H7 (cell line): ENCODE measurements at regions not wholly inside any gene's neighbourhood (a gene's known extent, or its start where the extent isn't known, plus 50 kb on each side); places are given as distances from the start of the nearest gene placed in this dataset.

Experiments
- DNase-seq: peaks from one replicate; pipeline ENCODE4 v3.0.0; 2012
- H3K27me3 ChIP-seq: 2 replicates; pipeline ENCODE4 v1.6.0; 2011; ENCODE audit warnings: mild to moderate bottlenecking, low read length; ENCODE audit not compliant: control insufficient read depth, insufficient read depth
- H3K36me3 ChIP-seq: replicated peaks from 2 replicates; pipeline ENCODE4 v1.5.1; 2011; ENCODE audit warnings: low read length; ENCODE audit not compliant: control insufficient read depth, insufficient read depth
- H3K4me3 ChIP-seq: 2 replicates; pipeline ENCODE4 v1.5.1; 2011; ENCODE audit warnings: low read depth, mild to moderate bottlenecking, control low read depth, low read length, moderate library complexity; ENCODE audit not compliant: insufficient read depth

DNA sequence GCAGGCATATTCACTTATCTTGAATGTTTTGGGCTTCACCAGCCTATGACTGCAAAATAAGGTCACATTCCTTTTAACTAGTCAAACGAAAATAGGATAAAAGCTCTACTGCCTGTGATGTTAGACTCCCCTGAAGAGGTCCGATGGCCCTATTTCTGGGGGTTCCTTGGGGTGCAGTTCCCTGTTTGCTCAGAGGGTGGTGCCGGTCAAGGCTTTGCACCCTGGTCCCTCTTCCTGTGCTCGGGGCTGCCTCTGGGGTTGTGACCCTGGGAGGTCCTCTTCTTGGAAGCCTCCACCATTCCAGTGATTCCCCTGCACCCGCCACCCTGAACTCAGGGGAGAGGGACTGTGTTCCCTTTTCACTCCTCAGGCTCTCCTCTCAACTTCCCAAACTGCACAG, 86.7 kb upstream of the ANKRD34C start:
- Histone ChIP-seq H3K27me3 (no peaks in the 10 kb centered on the region; the same call in 1 of the 2 replicates), H3K36me3 (no peaks in the 10 kb centered on the region), H3K4me3 (no peak overlapping the region)
- peak; percentile 76 for DNase-seq

DNA sequence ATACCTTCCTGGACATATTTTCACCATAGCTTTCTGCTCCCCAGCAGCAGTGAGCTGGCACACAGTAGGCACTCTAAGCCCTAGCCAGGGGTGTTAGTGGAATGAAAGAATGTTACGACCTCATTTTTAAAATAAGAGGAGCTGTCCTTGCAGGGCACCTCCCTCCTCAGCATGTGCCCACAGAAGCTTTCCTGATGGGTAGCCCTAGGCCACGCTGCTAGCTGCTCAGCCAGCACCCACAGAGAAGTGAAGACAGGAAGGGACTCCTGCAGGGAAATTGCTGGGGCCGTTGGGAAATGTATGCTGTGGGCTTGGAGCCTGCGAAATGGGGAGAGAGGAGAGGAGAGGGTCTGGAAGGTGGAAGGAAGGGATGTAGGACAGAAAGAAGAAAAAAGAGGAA, 87.3 kb upstream of the ANKRD34C start:
- DNase-seq = no peak
- H3K36me3 ChIP-seq = no peaks in the 10 kb centered on the region
- H3K4me3 ChIP-seq = no peak overlapping the region
- no peaks in the 10 kb centered on the region; the same call in 1 of the 2 replicates for H3K27me3 ChIP-seq

DNA sequence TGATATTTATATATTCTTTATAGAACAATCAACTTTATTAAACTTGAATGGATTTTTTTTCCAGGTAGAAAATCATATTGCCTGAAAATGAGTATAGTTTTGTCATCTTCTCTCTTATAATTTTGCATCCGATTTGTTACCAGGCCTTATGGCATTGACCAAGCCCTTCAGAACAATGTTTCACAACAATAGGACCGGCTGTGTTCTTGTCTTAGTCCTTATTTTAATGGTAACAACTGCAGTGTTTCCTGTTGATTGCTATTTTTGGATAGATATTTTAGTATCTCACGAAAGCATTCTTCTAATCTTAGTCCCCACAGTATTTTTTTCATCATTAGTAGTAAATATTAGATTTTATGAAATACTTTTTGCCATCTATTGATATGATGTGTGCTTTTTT, 88.1 kb upstream of the ANKRD34C start:
- Histone ChIP-seq H3K4me3 (no peak overlapping the region), H3K27me3 (no peaks in the 10 kb centered on the region; the same call in 1 of the 2 replicates), H3K36me3 (no peaks in the 10 kb centered on the region)
- DNase-seq = no peak

DNA sequence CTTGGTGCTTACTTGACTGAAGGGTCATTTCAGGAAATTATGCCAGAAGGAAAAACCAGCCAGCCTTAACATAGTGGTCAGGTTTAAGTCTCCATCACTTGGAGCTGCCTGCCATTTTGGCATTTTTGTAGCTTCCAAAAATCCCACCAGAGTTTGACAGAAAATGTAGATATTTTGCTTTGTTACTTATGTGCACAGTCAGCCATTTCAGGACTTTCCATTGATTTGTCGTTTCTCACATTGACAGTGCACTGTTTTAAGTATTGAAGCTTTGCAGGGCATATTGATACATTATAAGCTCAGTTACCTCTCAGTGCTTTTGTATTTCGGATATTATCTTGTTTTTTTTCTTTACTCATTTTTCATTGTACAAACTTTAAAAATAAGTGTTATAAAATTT, 89.0 kb upstream of the ANKRD34C start:
- no peak for DNase-seq
- H3K27me3 ChIP-seq = no peaks in the 10 kb centered on the region; the same call in 1 of the 2 replicates
- H3K36me3 ChIP-seq = no peaks in the 10 kb centered on the region
- no peak overlapping the region for H3K4me3 ChIP-seq

DNA sequence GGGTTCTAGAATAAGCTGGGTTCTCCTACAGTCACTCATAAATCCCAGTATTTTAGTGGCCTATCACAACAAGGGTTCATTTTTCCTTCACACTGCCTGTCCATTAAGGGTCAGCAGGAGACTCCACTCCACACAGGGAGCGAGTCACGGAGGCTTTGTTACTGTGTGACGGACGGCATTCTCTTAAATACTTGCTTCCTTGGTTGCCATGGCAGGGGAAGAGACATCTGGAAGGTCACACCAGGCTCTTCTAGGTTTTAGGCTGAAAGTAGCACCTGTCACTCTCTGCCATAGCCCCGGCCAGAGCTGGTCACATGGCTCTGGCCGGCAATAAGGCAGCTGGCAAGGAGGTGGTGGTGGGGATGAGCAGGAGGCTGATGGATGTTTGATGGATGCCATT, 89.4 kb upstream of the ANKRD34C start:
- H3K27me3 ChIP-seq = no peaks in the 10 kb centered on the region; the same call in 1 of the 2 replicates
- no peak overlapping the region for H3K4me3 ChIP-seq
- no peak for DNase-seq
- H3K36me3 ChIP-seq = no peaks in the 10 kb centered on the region

DNA sequence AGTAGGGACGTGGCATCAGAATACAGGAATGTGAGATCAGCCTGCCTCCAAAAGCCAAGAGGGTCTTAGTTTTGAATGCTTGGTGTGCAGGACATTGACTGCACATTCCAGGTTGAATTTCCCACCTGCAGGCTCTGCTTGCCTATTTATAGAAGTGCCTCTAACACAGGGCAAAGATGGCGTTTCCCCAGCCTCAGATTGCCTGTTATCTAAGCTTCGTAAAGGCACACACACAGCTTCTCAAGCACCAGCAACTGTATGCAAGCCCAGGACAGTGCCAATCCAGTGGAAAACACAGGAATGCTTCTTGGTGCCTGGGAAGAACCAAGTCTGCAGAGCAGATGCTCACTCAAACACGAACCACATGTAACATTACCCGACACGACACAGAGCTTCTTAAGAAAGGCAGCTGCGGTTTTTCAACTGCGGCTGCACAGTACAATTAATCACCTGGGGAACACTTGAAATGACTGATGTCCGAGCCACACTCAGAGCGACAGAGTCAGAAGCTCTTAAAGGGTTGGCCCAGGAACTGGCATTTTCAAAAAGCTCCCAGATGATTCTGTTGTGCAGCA, 90.0 kb upstream of the ANKRD34C start:
- Histone ChIP-seq H3K36me3 (no peaks in the 10 kb centered on the region), H3K27me3 (no peaks in the 10 kb centered on the region; the same call in 1 of the 2 replicates), H3K4me3 (no peak overlapping the region)
- no peak for DNase-seq

DNA sequence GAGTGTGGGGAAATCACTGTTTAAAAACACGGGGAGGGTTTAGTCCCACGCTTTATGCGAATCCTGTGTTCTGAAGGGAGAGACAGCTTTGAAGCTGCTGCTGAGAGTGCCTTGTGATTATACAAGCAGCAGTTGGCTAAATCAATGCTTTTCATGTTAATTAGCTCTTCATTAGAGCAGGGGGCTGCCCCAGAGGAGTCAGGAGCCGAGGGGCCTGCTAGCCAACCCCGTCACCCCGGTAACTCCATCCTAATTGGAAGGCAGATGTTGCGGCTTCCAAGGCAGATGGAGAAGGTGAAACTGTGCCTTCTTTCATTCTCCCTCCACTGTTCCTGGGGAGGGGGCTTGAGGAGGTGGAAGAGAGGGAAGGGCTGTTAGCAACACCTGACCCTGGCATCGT, 92.4 kb upstream of the ANKRD34C start:
- no peaks in the 10 kb centered on the region; the same call in 1 of the 2 replicates for H3K27me3 ChIP-seq
- no peak overlapping the region for H3K4me3 ChIP-seq
- no peaks in the 10 kb centered on the region for H3K36me3 ChIP-seq
- DNase-seq = no peak

DNA sequence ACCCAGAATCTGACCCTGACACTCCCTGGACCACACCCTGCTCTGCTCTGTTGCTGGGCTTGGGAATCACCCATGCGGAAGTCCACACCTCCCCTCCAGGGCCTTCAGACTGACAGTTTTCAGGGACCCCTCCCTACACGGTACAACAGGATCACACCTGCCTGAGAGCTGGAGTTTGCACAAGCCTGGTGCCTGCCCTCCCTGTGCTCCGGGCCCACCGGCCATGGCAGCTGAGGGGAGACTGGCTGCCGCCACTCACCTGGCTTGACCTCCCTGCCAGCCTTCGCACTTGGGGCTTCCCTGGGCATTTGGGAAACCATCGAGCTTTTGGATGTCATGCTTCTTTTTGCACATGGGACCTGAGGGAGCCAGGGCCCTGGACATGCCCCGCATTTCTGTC, 95.9 kb upstream of the ANKRD34C start:
- Histone ChIP-seq H3K4me3 (no peak overlapping the region), H3K36me3 (no peaks in the 10 kb centered on the region), H3K27me3 (no peaks in the 10 kb centered on the region; the same call in none of the 2 replicates)
- DNase-seq = no peak

DNA sequence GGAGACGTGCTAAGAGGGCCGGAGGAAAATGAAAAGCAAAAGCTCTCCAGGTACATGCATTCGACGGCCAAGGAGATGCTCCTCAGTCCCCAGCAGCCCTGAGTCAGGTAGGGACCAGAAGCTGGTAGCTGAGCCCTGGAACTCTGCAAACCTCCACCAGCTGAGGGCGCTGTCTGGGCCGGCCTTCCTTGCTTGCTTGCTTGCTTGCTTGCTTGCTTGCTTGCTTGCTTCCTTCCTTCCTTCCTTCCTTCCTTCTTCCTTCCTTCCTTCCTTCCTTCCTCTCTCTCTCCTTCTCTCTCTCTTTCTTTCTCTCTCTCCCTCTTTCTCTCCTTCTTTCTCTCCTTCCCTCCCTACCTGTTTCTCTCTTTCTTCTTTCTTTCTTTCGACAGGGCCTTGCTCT, 94.6 kb upstream of the RASGRF1 start:
- peak; percentile 69 for DNase-seq
- no peak overlapping the region for H3K4me3 ChIP-seq
- no peaks in the 10 kb centered on the region; the same call in 1 of the 2 replicates for H3K27me3 ChIP-seq
- H3K36me3 ChIP-seq = no peaks in the 10 kb centered on the region

DNA sequence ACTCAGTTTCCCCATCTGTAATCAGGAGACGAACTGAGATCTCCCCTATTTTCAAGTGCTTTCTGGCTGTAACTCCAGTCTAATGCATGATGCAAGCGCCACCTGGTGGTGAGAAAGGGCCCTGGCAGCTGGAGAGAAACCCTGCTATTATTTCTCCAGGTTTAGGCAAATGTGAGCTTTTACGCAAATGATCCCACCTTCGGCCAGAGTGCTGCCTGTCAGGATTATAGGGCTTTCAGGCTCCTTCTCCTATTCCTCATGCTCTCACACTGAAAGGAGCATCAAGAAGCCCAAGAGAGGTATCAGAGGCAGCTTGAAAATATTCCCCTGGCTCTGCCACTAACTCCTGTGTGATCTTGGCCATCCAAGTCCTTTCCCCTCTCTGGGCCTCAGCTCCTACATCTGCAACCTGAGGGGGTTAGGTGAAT, 93.9 kb upstream of the RASGRF1 start:
- peak; percentile 83 for DNase-seq
- H3K27me3 ChIP-seq = no peaks in the 10 kb centered on the region; the same call in 1 of the 2 replicates
- H3K36me3 ChIP-seq = no peaks in the 10 kb centered on the region
- no peak overlapping the region for H3K4me3 ChIP-seq

DNA sequence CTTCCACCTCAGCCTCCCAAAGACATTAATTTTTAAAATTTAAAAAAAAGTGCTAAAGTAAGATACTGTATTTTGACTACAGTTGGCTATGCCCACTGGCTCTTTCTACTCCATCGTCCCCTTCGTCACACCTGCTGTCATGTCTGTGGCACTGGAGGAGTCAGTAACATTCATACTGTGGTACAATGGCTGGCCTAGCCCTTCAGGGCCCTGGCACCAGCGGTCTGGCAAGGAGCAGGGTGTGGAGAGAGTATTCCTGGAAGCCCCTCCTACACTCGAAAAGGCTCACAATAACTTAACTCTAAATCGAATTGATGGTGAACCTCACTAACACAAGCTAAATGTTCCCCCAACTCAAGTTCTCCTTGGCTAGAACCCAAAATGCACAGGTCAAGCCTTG, 89.7 kb upstream of the RASGRF1 start:
- Histone ChIP-seq H3K36me3 (no peaks in the 10 kb centered on the region), H3K4me3 (no peak overlapping the region), H3K27me3 (no peaks in the 10 kb centered on the region; the same call in 1 of the 2 replicates)
- DNase-seq = no peak

DNA sequence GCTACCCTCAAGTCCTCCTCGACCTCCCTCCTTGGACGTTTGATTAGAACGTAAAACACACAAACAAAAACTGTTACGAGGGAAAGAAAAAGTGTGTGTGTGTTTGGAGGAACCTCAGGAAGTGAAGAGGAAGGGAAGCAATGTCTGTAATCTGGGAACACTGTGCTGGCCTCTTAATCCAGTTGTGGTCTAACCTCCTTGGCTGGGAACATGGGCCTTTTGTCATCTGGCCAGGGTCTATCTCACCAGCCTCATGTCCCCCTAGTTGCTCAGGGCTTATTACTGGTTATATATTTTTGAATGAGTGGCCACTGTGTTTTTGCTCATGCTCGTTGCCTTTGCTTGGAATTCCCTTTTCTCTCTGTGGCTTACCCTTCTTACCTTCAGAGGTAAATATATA, 89.0 kb upstream of the RASGRF1 start:
- no peak overlapping the region for H3K4me3 ChIP-seq
- DNase-seq = no peak
- no peaks in the 10 kb centered on the region; the same call in 1 of the 2 replicates for H3K27me3 ChIP-seq
- no peaks in the 10 kb centered on the region for H3K36me3 ChIP-seq

DNA sequence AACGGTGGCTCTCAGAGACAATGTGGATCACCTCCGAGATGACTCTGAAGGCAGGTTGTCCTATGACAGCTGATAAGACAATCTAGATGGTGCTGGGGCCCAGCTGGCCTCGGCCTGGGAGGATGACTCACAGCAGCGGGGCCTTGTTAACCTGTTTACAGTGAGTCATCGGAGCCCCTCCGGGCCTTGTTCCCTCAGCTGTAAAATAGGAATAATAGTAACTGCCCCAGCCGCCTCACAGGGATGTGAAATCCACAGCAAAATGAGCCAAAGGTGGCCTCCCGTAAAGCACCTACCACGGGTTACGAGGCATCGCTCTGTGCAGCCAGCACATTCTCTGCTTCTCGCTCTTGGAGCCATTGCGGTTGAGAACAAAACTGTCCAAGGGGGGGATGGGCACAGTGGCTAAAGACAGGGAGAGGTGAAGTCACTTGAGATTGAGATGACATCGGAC, 88.6 kb upstream of the RASGRF1 start:
- Histone ChIP-seq H3K27me3 (no peaks in the 10 kb centered on the region; the same call in 1 of the 2 replicates), H3K4me3 (no peak overlapping the region), H3K36me3 (no peaks in the 10 kb centered on the region)
- no peak for DNase-seq

DNA sequence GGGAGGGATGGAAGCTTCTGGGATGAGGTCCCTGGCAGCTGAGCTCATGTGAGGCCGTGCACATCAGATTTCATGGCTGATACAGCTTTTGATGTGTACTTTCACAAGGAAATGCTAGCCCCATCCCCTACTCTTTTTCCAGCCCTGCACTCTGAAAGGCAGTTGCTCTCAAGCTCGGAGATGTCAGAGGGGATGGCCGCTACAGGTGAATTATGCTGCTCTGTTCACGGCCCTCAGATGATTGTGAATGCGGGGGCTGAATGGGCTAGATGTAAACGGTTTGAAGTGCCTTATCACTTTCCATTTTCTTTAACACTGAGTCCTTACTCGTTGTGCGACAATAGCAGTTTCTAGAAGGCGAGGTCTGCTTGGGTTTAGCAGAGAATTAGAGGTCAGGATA, 88.0 kb upstream of the RASGRF1 start:
- H3K4me3 ChIP-seq = no peak overlapping the region
- H3K36me3 ChIP-seq = no peaks in the 10 kb centered on the region
- H3K27me3 ChIP-seq = no peaks in the 10 kb centered on the region
- DNase-seq = no peak

DNA sequence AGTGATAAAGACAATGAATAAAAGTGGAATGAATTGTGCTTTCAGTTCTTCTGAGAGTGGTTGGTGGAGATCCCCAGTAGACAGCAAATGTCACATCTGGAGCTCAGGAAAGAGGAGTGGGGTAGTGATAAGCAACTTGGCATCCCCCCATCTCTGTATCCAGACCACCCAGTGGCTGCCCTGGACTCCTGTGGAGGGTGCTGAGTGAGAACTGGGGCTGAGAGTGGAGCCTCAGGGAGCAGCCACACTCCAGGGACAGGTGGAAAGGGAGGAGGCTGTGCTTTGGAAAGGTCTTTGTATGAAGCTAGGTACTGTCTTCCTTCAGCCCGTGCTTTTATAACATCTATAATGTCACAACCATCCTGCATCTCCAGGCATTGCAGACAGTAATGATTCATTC, 85.6 kb upstream of the RASGRF1 start:
- H3K27me3 ChIP-seq = no peaks in the 10 kb centered on the region
- H3K4me3 ChIP-seq = no peak overlapping the region
- no peak for DNase-seq
- no peaks in the 10 kb centered on the region for H3K36me3 ChIP-seq
